Mucosa of descending colon (tissue), 3 donors: ENCODE measurements at regions not wholly inside any gene's neighbourhood (a gene's known extent, or its start where the extent isn't known, plus 50 kb on each side); places are given as distances from the start of the nearest gene placed in this dataset.

Experiments
- ATAC-seq: fragments of 200-7000 bp; cut with Tn5 transposase; one replicate; pipeline ENCODE4 v1.9.1; 2020; ENCODE audit warnings: mild to moderate bottlenecking, moderate library complexity
- DNase-seq, 3 donors: peaks; one replicate each; pipeline ENCODE4 v3.0.0-alpha.2; 2020
- H3K36me3 ChIP-seq: fragments of 200-600 bp; one replicate; pipeline ENCODE4 v1.8.0; 2021; ENCODE audit warnings: low read depth, mild to moderate bottlenecking
- H3K4me1 ChIP-seq: fragments of 200-600 bp; one replicate; pipeline ENCODE4 v1.8.0; 2021; ENCODE audit warnings: low read depth, mild to moderate bottlenecking
- H3K4me3 ChIP-seq: fragments of 200-600 bp; one replicate; pipeline ENCODE4 v1.8.0; 2021; ENCODE audit warnings: mild to moderate bottlenecking
- H3K9me3 ChIP-seq: fragments of 200-600 bp; one replicate; pipeline ENCODE4 v1.8.0; 2021; ENCODE audit warnings: mild to moderate bottlenecking
- intact Hi-C, 2 donors: fragments of 100-400 bp; cut with DNase I in 1 of 2; cut with micrococcal nuclease in 1 of 2; formaldehyde crosslinking; loops; one replicate each; pipeline versions ENCODE4 v1.11.0 to v1.11.1; 2022; cut with DNase I, micrococcal nuclease
- TF ChIP-seq, protein P1 (sequence below): fragments of 200-600 bp; IDR thresholded peaks from one replicate; pipeline ENCODE4 v1.8.0; 2022; ENCODE audit warnings: antibody characterized with exemption, mild to moderate bottlenecking
- donor health status: DM: no; HTN: no; CAD: no; lungs with moderate emphysema.
- donor health status: DM: no; HTN: no; CAD: no.
- donor health status: DM: no; HTN: yes; CAD: no.

DNA sequence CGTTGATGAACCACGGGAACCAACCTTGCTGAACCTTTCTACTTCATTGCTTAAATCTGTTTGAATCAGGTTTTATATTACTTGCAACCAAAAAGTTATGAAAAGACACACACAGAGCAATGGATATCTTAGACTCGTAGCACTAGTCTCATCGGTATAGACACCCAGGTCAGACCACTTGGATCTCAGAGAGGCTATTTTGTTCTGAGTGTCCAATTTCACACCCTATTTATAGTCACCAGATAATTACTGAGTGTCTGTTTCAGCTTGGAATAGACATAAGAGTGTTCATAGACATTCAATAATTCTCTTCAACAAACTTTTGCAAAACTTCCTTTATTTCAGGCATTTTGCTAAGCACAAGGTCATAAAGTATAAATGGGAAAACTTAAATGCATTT, 145.4 kb upstream of the EGFLAM start:
- H3K9me3 ChIP-seq: no peaks in the 10 kb centered on the region
- DNase-seq: no peak
- intact Hi-C loops: no loop called here
- no peak for ATAC-seq
- no peaks in the 10 kb centered on the region for H3K36me3 ChIP-seq
- H3K4me3 ChIP-seq: no peak overlapping the region
- H3K4me1 ChIP-seq: no peaks in the 10 kb centered on the region
- TF ChIP-seq, protein P1, sequence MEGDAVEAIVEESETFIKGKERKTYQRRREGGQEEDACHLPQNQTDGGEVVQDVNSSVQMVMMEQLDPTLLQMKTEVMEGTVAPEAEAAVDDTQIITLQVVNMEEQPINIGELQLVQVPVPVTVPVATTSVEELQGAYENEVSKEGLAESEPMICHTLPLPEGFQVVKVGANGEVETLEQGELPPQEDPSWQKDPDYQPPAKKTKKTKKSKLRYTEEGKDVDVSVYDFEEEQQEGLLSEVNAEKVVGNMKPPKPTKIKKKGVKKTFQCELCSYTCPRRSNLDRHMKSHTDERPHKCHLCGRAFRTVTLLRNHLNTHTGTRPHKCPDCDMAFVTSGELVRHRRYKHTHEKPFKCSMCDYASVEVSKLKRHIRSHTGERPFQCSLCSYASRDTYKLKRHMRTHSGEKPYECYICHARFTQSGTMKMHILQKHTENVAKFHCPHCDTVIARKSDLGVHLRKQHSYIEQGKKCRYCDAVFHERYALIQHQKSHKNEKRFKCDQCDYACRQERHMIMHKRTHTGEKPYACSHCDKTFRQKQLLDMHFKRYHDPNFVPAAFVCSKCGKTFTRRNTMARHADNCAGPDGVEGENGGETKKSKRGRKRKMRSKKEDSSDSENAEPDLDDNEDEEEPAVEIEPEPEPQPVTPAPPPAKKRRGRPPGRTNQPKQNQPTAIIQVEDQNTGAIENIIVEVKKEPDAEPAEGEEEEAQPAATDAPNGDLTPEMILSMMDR: no peak

DNA sequence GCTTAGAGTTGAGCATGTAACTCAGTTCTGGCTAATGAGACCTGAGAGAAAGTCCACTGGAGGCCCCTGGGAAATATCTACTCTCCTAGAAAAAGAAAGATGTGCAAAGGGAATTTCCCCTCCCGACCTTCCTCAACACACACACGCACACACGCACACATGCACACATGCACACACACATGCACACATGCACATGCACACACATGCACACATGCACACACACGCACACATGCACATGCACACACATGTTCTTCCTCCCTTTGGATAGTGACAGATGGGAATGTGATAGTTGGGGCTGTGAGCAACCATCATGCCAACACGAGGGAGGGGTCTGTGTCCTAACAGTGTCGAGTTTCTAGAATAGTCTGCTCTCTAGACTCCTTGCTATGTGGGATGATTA, 148.2 kb upstream of the EGFLAM start:
- Histone ChIP-seq H3K4me1 (no peaks in the 10 kb centered on the region), H3K9me3 (no peaks in the 10 kb centered on the region), H3K36me3 (no peaks in the 10 kb centered on the region), H3K4me3 (no peak overlapping the region)
- TF ChIP-seq, protein P1: no peak
- no peak for ATAC-seq
- intact Hi-C loops: no loop called here
- DNase-seq: no peak

DNA sequence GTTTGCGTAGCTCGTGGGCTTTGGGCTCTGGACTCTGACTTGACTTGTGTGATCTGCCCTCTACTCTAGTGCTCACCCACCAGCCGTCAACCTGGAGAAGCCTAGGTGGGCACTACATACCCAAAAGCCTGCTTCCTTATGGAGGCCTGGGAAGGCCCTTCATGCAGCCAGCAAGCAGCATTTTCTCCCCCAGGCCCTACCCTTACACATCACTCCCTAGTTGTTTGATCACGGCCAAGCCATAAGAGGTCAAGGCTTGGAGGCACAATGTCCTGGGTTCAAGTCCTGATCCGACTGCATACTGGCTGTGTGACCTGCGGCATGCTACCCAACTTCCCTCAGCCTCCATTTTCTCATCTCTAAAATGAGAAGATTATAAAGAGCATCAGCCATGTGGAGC, 151.3 kb upstream of the EGFLAM start:
- Histone ChIP-seq H3K36me3 (no peaks in the 10 kb centered on the region), H3K4me3 (no peak overlapping the region), H3K9me3 (no peaks in the 10 kb centered on the region), H3K4me1 (no peaks in the 10 kb centered on the region)
- TF ChIP-seq, protein P1: no peak
- intact Hi-C loops: no loop called here
- DNase-seq (no peak), ATAC-seq (no peak)

DNA sequence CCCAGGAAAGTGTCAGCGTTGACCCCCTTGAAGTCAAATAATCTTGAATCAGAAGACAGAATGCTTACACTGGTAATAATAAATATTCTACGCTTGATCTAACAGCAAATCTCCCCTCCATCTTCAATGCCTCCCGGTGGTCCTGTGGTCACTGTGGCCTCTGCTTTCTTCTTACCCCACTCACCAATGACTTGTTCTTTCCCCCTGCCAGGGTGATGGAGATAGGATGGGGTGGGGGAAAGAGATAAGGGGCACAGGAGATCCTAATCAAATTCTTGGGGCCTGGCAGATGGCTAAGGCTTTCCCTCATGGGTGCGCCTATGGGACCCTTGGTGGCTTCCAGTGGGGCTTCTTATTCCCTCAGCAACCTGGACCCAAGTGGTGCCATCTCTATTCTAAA, 152.6 kb upstream of the EGFLAM start:
- DNase-seq: no peak
- no peak for ATAC-seq
- Histone ChIP-seq H3K36me3 (no peaks in the 10 kb centered on the region), H3K9me3 (no peaks in the 10 kb centered on the region), H3K4me3 (no peak overlapping the region), H3K4me1 (no peaks in the 10 kb centered on the region)
- intact Hi-C loops: no loop called here
- TF ChIP-seq, protein P1: no peak

DNA sequence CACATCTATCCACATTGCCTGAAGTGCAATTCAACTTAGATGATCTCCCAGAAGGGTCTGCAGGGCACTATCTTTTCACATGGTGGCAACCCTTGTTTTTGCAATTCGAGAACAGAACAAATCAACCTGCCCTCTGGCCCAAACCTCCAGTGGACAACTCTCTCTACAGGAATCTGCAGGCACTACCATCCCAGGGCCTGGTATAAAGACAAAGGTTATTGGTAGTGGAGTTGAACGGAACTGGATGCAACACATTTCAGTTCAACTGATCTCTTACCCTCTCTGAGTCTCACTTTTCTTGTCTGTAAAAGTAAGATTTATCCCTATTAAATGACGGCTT, 153.2 kb upstream of the EGFLAM start:
- H3K36me3 ChIP-seq: no peaks in the 10 kb centered on the region
- ATAC-seq: no peak
- intact Hi-C loops: no loop called here
- no peaks in the 10 kb centered on the region for H3K9me3 ChIP-seq
- no peak overlapping the region for H3K4me3 ChIP-seq
- no peak for DNase-seq
- TF ChIP-seq, protein P1: no peak
- H3K4me1 ChIP-seq: no peaks in the 10 kb centered on the region

DNA sequence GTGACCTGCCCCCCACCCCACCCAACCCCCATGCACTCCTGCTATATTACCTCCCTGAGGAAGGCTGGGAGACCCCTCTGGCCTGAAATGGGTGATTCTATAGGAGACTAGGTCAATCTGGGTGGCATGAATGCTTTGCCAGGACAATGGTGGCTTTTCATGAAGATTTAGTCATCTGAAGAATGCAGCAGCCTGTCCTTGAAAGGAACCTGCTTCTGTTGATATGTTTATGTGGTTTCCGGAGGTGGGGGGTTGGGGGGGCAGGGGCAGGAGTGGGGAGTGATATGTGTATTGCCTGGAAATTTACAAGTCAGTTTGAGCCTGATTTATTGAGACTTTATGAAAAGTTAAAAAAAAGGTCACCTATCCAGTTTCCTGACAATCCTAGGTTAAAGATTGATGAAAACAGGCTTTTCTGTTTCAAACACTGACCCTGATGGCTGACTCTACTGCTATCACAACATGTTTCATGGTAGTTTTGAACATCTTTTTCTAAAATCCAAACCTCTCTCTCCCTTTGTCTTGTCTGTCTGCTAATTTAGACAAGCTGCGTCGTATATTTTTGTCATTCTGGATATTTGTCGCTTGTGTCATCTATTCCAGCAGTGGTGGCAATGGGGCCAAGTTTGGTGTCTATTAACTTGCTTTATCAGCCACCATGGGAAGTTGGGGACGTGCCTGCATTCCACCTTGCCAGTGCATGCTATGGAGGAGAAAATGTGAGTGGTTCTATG, 153.7 kb upstream of the EGFLAM start:
- DNase-seq: no peak
- no peak for ATAC-seq
- H3K9me3 ChIP-seq: no peaks in the 10 kb centered on the region
- TF ChIP-seq, protein P1: no peak
- intact Hi-C loops: no loop called here
- H3K4me3 ChIP-seq: no peak overlapping the region
- H3K4me1 ChIP-seq: no peaks in the 10 kb centered on the region
- no peaks in the 10 kb centered on the region for H3K36me3 ChIP-seq
